ENCODE measurements at regions not wholly inside any gene's neighbourhood (a gene's known extent, or its start where the extent isn't known, plus 50 kb on each side); places are given as distances from the start of the nearest gene placed in this dataset.

- TF ChIP-seq, protein P1, sequence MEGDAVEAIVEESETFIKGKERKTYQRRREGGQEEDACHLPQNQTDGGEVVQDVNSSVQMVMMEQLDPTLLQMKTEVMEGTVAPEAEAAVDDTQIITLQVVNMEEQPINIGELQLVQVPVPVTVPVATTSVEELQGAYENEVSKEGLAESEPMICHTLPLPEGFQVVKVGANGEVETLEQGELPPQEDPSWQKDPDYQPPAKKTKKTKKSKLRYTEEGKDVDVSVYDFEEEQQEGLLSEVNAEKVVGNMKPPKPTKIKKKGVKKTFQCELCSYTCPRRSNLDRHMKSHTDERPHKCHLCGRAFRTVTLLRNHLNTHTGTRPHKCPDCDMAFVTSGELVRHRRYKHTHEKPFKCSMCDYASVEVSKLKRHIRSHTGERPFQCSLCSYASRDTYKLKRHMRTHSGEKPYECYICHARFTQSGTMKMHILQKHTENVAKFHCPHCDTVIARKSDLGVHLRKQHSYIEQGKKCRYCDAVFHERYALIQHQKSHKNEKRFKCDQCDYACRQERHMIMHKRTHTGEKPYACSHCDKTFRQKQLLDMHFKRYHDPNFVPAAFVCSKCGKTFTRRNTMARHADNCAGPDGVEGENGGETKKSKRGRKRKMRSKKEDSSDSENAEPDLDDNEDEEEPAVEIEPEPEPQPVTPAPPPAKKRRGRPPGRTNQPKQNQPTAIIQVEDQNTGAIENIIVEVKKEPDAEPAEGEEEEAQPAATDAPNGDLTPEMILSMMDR (IDR thresholded peaks at IDR 0.05), result no peak
- no peak for TF ChIP-seq POLR2AphosphoS5 (IDR thresholded peaks at IDR 0.05)
- TF ChIP-seq EP300 (IDR thresholded peaks at IDR 0.05), result no peak
These were observed 989.7 kb downstream of the EFNB2 start for GRCh38 chr13:105545811-105546210.

Measured in gastroesophageal sphincter (tissue), 3 donors.